ENCODE measurements at regions not wholly inside any gene's neighbourhood (a gene's known extent, or its start where the extent isn't known, plus 50 kb on each side); places are given as distances from the start of the nearest gene placed in this dataset.

- peak; percentile 42 to 74 for DNase-seq
Measured at GRCh38 chr20:21936720-21937380, 231.4 kb downstream of the PAX1 start.

GRCh38 chr20:21936261-21936660 lies 230.8 kb downstream of the PAX1 start:
- no peak for DNase-seq

GRCh38 chr20:21933526-21933925 lies 228.1 kb downstream of the PAX1 start:
- no peak for DNase-seq

- no peak for DNase-seq
Measured at GRCh38 chr20:21921251-21921650, 215.8 kb downstream of the PAX1 start.

- no peak for DNase-seq
Measured at GRCh38 chr20:21920211-21920610, 214.7 kb downstream of the PAX1 start.

GRCh38 chr20:21918398-21918797 lies 212.9 kb downstream of the PAX1 start:
- no peak for DNase-seq

GRCh38 chr20:21902391-21902790 lies 196.9 kb downstream of the PAX1 start:
- no peak for DNase-seq

GRCh38 chr20:21901470-21902275 lies 196.2 kb downstream of the PAX1 start:
- peak; percentile 30 to 63 for DNase-seq

- DNase-seq = no peak
Measured at GRCh38 chr20:21900431-21900830, 195.0 kb downstream of the PAX1 start.

GRCh38 chr20:21874921-21875320 lies 169.5 kb downstream of the PAX1 start:
- no peak for DNase-seq

GRCh38 chr20:21874127-21874526 lies 168.7 kb downstream of the PAX1 start:
- no peak for DNase-seq

GRCh38 chr20:21873291-21873690 lies 167.8 kb downstream of the PAX1 start:
- DNase-seq = no peak

GRCh38 chr20:21867811-21868210 lies 162.3 kb downstream of the PAX1 start:
- no peak for DNase-seq

GRCh38 chr20:21867353-21867752 lies 161.9 kb downstream of the PAX1 start:
- no peak for DNase-seq

- DNase-seq = no peak
Measured at GRCh38 chr20:21862956-21863355, 157.5 kb downstream of the PAX1 start.

- no peak for DNase-seq
Measured at GRCh38 chr20:21862259-21862946, 156.9 kb downstream of the PAX1 start.

GRCh38 chr20:21840991-21841390 lies 135.5 kb downstream of the PAX1 start:
- DNase-seq = no peak

- no peak for DNase-seq
Measured at GRCh38 chr20:21839982-21840381, 134.5 kb downstream of the PAX1 start.

GRCh38 chr20:21836346-21836745 lies 130.9 kb downstream of the PAX1 start:
- no peak for DNase-seq

- DNase-seq = no peak
Measured at GRCh38 chr20:21835042-21835441, 129.6 kb downstream of the PAX1 start.

GRCh38 chr20:21832442-21833385 lies 127.2 kb downstream of the PAX1 start:
- DNase-seq = no peak

GRCh38 chr20:21826976-21827375 lies 121.5 kb downstream of the PAX1 start:
- DNase-seq = no peak

GRCh38 chr20:21821358-21821757 lies 115.9 kb downstream of the PAX1 start:
- no peak for DNase-seq
